CD8-positive, alpha-beta memory T cell (primary cell): ENCODE measurements at regions not wholly inside any gene's neighbourhood (a gene's known extent, or its start where the extent isn't known, plus 50 kb on each side); places are given as distances from the start of the nearest gene placed in this dataset.

ENCODE experiments used
- CTCF ChIA-PET: fragments of 350-600 bp; sonication (Branson Sonifier 250); formaldehyde crosslinking; loops from one replicate; lab custom pipeline; 2021; ENCODE audit warnings: antibody characterized with exemption; lab: Charles Lee
- POLR2A ChIA-PET: fragments of 350-600 bp; sonication (Branson Sonifier 250); formaldehyde crosslinking; loops from one replicate; lab custom pipeline; 2021; ENCODE audit warnings: antibody characterized with exemption; lab: Charles Lee
- DNase-seq, 5 donors: peaks; one replicate each; pipeline versions ENCODE4 v3.0.0 to v3.0.0-alpha.2; 2020 to 2022; ENCODE audit warnings: mixed read lengths in 1 of 5
- H3K27ac ChIP-seq: one replicate; pipeline ENCODE4 v1.7.0; 2013; ENCODE audit warnings: low read depth, mild to moderate bottlenecking, low read length, moderate library complexity
- H3K27me3 ChIP-seq: 2 replicates; pipeline ENCODE4 v1.7.0; 2013; ENCODE audit warnings: low read length, mild to moderate bottlenecking; ENCODE audit not compliant: insufficient read depth, poor library complexity, severe bottlenecking
- H3K36me3 ChIP-seq: 2 replicates; pipeline ENCODE4 v1.7.0; 2013; ENCODE audit warnings: mild to moderate bottlenecking, low read length, moderate library complexity; ENCODE audit not compliant: insufficient read depth
- H3K4me1 ChIP-seq: 2 replicates; pipeline ENCODE4 v1.7.0; 2013; ENCODE audit warnings: mild to moderate bottlenecking, low read length, moderate library complexity; ENCODE audit not compliant: insufficient read depth
- H3K4me3 ChIP-seq: 2 replicates; pipeline ENCODE4 v1.7.0; 2013; ENCODE audit warnings: mild to moderate bottlenecking, low read length
- H3K9me3 ChIP-seq: 2 replicates; pipeline ENCODE4 v1.7.0; 2013; ENCODE audit warnings: mild to moderate bottlenecking, low read length
- H3K27ac Mint-ChIP-seq, 8 donors: one replicate each; pipeline ENCODE4 v1.8.0; 2020 to 2021; ENCODE audit warnings: mixed read lengths in 8 of 8, mild to moderate bottlenecking in 6 of 8, inconsistent platforms in 3 of 8, moderate library complexity in 3 of 8
- H3K27me3 Mint-ChIP-seq, 2 donors: one replicate each; pipeline ENCODE4 v1.8.0; 2020 to 2021; ENCODE audit warnings: mixed read lengths in 2 of 2, mild to moderate bottlenecking in 1 of 2, moderate library complexity in 1 of 2
- H3K36me3 Mint-ChIP-seq, 3 donors: one replicate each; pipeline ENCODE4 v1.8.0; 2020 to 2021; ENCODE audit warnings: mixed read lengths in 3 of 3, inconsistent platforms in 1 of 3, mild to moderate bottlenecking in 1 of 3
- H3K4me1 Mint-ChIP-seq, 3 donors: one replicate each; pipeline ENCODE4 v1.8.0; 2020 to 2021; ENCODE audit warnings: mixed read lengths in 3 of 3, inconsistent platforms in 1 of 3, mild to moderate bottlenecking in 1 of 3
- H3K4me3 Mint-ChIP-seq, 7 donors: one replicate each; pipeline ENCODE4 v1.8.0; 2020 to 2021; ENCODE audit warnings: mixed read lengths in 7 of 7, mild to moderate bottlenecking in 6 of 7, moderate library complexity in 4 of 7, inconsistent platforms in 2 of 7
- H3K9me3 Mint-ChIP-seq, 5 donors: one replicate each; pipeline ENCODE4 v1.8.0; 2020 to 2022; ENCODE audit warnings: mixed read lengths in 5 of 5, mild to moderate bottlenecking in 3 of 5, moderate library complexity in 2 of 5, inconsistent platforms in 1 of 5

DNA sequence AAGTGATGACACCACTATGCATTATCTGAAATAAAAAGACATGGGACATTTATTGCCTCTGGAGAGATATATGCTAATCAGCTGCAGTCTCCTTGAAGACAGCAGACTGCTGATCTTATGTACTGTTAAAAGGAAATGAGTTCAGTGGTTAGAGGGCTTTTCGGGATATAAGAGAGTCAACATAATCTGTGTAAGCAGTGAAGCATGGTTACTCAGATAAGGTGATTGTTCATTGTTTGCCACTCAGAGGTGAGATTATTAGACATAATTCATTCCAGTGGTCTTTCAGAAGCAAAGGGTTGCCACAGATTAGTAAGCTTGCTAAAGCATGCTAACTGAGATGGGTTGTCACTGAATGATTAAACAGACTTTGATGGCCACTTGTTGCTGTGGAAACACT, 1450.7 kb upstream of the ADGRB3 start:
- Histone ChIP-seq H3K4me3 (no peak overlapping the region), H3K9me3 (no peaks in the 10 kb centered on the region), H3K27me3 (no peaks in the 10 kb centered on the region), H3K36me3 (no peaks in the 10 kb centered on the region), H3K27ac (no peak overlapping the region), H3K4me1 (no peaks in the 10 kb centered on the region)
- POLR2A ChIA-PET, result no interaction called here
- DNase-seq, result no peak
- H3K4me1 Mint-ChIP-seq, result no peaks in the 10 kb centered on the region
- H3K27ac Mint-ChIP-seq, result no peak overlapping the region
- no peaks in the 10 kb centered on the region for H3K36me3 Mint-ChIP-seq
- H3K9me3 Mint-ChIP-seq, result peaks cover 0 to 8% (median 0%) of the 10 kb centered on the region in 5 donors
- CTCF ChIA-PET, result no interaction called here
- no peak overlapping the region for H3K4me3 Mint-ChIP-seq
- H3K27me3 Mint-ChIP-seq, result no peaks in the 10 kb centered on the region

DNA sequence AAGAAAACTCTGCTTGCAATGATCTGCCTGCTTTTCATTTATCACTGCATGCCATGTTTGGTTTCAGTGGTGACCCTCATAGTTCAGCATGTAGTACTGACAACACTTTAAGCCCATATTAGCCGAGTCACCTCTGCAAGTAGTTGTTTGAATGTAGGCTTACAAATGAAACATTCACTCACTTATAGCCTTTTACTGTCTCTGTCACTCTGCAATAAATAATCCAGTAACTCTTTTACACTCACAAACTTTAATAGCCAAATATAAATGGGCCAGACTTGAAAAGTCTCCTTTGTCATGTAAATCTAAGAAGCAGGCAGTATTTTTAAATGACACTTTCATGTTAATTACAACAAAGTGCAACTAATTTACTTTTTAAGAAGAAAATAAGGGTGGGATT, 1460.0 kb upstream of the ADGRB3 start:
- H3K9me3 Mint-ChIP-seq, result peaks cover 0 to 29% (median 2%) of the 10 kb centered on the region in 5 donors
- POLR2A ChIA-PET, result no interaction called here

DNA sequence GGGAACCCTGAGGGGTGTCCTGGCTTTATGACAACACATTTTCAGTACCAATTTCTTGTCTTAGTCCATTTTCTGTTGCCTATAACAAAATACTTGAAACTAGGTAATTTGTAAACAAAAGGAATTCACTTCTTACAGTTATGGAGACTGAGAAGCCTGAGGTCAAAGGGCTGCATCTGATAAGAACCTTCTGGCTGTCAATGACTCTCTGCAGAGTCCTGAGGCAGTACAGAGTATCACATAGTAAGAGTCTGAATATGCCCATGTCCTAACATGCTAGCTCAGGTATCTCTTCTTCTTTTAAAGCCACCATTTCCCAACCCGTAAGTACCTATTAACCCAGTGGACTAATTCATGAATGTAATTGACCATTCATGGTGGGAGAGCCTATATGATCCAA, 1458.6 kb upstream of the EYS start:
- no peaks in the 10 kb centered on the region for H3K9me3 ChIP-seq
- no peak overlapping the region for H3K27ac ChIP-seq
- no peak overlapping the region for H3K27ac Mint-ChIP-seq
- H3K4me3 Mint-ChIP-seq, result no peak overlapping the region
- ChIA-PET POLR2A (no interaction called here), CTCF (no interaction called here)
- no peaks in the 10 kb centered on the region for H3K36me3 Mint-ChIP-seq
- no peak overlapping the region for H3K4me3 ChIP-seq
- no peaks in the 10 kb centered on the region for H3K4me1 Mint-ChIP-seq
- H3K27me3 ChIP-seq, result no peaks in the 10 kb centered on the region
- H3K36me3 ChIP-seq, result no peaks in the 10 kb centered on the region
- no peaks in the 10 kb centered on the region for H3K4me1 ChIP-seq
- no peaks in the 10 kb centered on the region for H3K27me3 Mint-ChIP-seq
- peaks cover 5 to 30% (median 16%) of the 10 kb centered on the region in 5 donors for H3K9me3 Mint-ChIP-seq
- DNase-seq, result no peak

More for the DNA sequence above, 1460.0 kb upstream of the ADGRB3 start:
- no peak overlapping the region for H3K4me3 ChIP-seq
- Mint-ChIP-seq H3K4me1 (no peaks in the 10 kb centered on the region), H3K36me3 (no peaks in the 10 kb centered on the region), H3K27ac (no peak overlapping the region), H3K27me3 (no peaks in the 10 kb centered on the region), H3K4me3 (no peak overlapping the region)
- no peaks in the 10 kb centered on the region for H3K4me1 ChIP-seq
- H3K27ac ChIP-seq, result no peak overlapping the region
- DNase-seq, result no peak
- H3K9me3 ChIP-seq, result no peaks in the 10 kb centered on the region
- H3K36me3 ChIP-seq, result no peaks in the 10 kb centered on the region
- CTCF ChIA-PET, result no interaction called here
- no peaks in the 10 kb centered on the region for H3K27me3 ChIP-seq

DNA sequence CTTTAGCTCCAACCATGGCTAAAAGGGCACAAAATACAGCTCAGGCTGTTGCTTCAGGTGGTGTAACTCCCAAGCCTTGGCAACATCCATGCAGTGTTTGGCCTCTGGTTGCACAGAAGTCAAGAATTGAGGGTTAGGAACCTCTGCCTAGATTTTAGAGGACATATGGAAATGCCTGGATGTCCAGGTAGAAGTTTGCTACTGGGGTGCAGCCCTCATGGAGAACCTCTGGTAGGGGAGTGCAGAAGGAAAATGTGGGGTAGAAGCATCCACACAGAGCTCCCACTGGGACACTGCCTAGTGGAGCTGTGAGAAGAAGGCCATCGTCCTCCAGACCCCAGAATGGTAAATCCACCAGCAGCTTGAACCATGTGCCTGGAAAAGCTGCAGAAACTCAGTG, 1453.8 kb upstream of the EYS start:
- no peaks in the 10 kb centered on the region for H3K36me3 Mint-ChIP-seq
- CTCF ChIA-PET, result no interaction called here

DNA sequence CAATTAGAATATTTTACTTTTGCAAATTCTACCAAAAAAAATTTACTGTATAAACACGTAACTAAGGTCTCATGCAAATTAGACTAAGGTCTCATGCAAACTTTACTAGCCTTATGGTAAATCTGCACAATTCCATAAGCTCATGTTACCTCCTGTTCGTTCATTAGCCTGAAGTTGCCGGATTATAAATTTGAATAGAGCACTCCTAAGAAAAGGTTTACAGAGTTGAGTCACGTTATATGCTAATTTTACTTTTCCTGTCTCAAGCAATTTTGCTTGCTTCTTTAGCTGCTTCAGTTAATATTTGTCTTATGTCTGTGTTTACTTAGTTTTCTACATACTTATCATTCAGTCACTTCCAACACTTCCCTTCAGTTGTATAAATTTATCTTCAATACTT, 1434.0 kb upstream of the EYS start:
- Mint-ChIP-seq H3K36me3 (no peaks in the 10 kb centered on the region), H3K27me3 (no peaks in the 10 kb centered on the region)
- POLR2A ChIA-PET, result no interaction called here

More for the DNA sequence above, 1453.8 kb upstream of the EYS start:
- Histone ChIP-seq H3K27me3 (no peaks in the 10 kb centered on the region), H3K9me3 (no peaks in the 10 kb centered on the region), H3K36me3 (no peaks in the 10 kb centered on the region), H3K27ac (no peak overlapping the region), H3K4me1 (no peaks in the 10 kb centered on the region), H3K4me3 (no peak overlapping the region)
- Mint-ChIP-seq H3K27me3 (no peaks in the 10 kb centered on the region), H3K27ac (no peak overlapping the region), H3K4me1 (no peaks in the 10 kb centered on the region), H3K9me3 (peaks cover 15 to 34% (median 18%) of the 10 kb centered on the region in 5 donors), H3K4me3 (no peak overlapping the region)
- no peak for DNase-seq
- POLR2A ChIA-PET, result no interaction called here

DNA sequence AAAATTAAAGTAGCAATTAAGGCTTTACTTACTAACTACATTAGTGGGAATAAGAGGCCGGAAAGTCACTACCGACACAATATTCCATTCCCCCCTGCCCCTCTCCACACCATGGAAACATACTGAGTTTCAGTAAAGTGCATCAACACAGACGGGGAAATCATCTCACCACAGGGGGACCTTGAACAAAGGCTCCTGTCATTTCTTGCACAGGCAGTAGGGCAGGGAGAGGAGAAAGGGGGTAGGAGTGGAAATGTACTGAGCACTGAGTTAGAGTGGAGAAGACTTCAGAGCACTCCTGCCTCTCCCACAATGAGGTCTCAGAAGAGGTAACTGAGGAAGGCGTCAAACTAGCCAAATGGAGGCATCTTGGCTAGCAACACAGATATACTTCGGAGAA, 1426.9 kb upstream of the EYS start:
- POLR2A ChIA-PET, result no interaction called here
- no peaks in the 10 kb centered on the region for H3K27me3 Mint-ChIP-seq
- no peak for DNase-seq
- H3K27me3 ChIP-seq, result no peaks in the 10 kb centered on the region
- H3K4me3 Mint-ChIP-seq, result no peak overlapping the region
- peaks cover 0 to 11% (median 0%) of the 10 kb centered on the region in 5 donors for H3K9me3 Mint-ChIP-seq
- no peaks in the 10 kb centered on the region for H3K36me3 ChIP-seq
- no peaks in the 10 kb centered on the region for H3K4me1 ChIP-seq
- CTCF ChIA-PET, result no interaction called here
- no peak overlapping the region for H3K27ac ChIP-seq
- H3K4me1 Mint-ChIP-seq, result no peaks in the 10 kb centered on the region
- no peaks in the 10 kb centered on the region for H3K36me3 Mint-ChIP-seq
- no peaks in the 10 kb centered on the region for H3K9me3 ChIP-seq
- H3K4me3 ChIP-seq, result no peak overlapping the region
- no peak overlapping the region for H3K27ac Mint-ChIP-seq

More for the DNA sequence above, 1434.0 kb upstream of the EYS start:
- Mint-ChIP-seq H3K4me3 (no peak overlapping the region), H3K27ac (no peak overlapping the region), H3K9me3 (peaks cover 0 to 21% (median 7%) of the 10 kb centered on the region in 5 donors), H3K4me1 (no peaks in the 10 kb centered on the region)
- H3K4me1 ChIP-seq, result no peaks in the 10 kb centered on the region
- CTCF ChIA-PET, result no interaction called here
- H3K36me3 ChIP-seq, result no peaks in the 10 kb centered on the region
- H3K27ac ChIP-seq, result no peak overlapping the region
- no peaks in the 10 kb centered on the region for H3K27me3 ChIP-seq
- no peaks in the 10 kb centered on the region for H3K9me3 ChIP-seq
- no peak overlapping the region for H3K4me3 ChIP-seq
- DNase-seq, result no peak

DNA sequence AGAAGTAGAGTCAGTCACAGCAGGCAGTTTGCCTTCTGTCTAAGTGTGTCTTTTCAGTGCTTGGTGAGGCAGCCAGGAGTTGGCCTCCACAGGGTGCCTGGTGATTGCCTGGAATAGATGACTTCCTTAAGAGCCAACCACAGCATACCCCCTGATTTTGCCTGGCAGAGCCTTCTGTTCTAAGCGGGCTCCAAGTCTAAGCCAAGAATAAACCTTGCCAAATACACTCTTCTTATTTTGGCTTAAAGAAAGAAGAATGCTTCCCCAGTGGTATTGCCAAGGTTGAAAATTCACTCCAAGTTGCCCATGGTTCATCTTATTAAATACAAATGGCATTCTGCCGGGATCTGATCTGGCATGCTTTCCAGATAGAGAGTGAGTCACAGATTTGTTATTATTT, 1424.8 kb upstream of the EYS start:
- ChIA-PET CTCF (no interaction called here), POLR2A (no interaction called here)
- Mint-ChIP-seq H3K9me3 (peaks cover 0 to 11% (median 0%) of the 10 kb centered on the region in 5 donors), H3K36me3 (no peaks in the 10 kb centered on the region), H3K27ac (no peak overlapping the region), H3K27me3 (no peaks in the 10 kb centered on the region), H3K4me1 (no peaks in the 10 kb centered on the region), H3K4me3 (no peak overlapping the region)
- Histone ChIP-seq H3K4me1 (no peaks in the 10 kb centered on the region), H3K27me3 (no peaks in the 10 kb centered on the region), H3K9me3 (no peaks in the 10 kb centered on the region), H3K4me3 (no peak overlapping the region), H3K36me3 (no peaks in the 10 kb centered on the region), H3K27ac (no peak overlapping the region)
- no peak for DNase-seq

DNA sequence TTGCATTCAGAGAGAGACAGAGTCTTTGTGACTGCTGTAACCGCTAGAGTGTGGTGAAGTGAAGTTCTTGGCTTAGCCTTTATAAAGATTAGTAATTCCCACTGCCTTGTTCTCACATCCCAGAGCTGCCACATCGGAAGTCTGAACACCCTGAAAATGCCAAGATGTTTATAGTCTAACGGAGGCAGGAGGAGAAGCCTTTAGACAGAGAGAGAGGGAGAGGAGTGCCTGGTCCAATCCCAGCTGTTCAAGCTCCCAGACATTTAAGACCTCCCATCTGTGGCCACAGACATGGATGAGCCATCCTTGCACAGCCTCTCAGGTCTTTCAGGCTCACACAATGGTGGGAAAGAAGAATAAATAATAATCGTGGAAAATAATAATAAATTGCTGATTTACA, 1422.8 kb upstream of the EYS start:
- Histone ChIP-seq H3K27ac (no peak overlapping the region), H3K9me3 (no peaks in the 10 kb centered on the region), H3K4me3 (no peak overlapping the region), H3K36me3 (no peaks in the 10 kb centered on the region), H3K27me3 (no peaks in the 10 kb centered on the region), H3K4me1 (no peaks in the 10 kb centered on the region)
- H3K4me3 Mint-ChIP-seq, result no peak overlapping the region
- H3K9me3 Mint-ChIP-seq, result peaks cover 0 to 20% (median 0%) of the 10 kb centered on the region in 5 donors
- DNase-seq, result no peak
- ChIA-PET POLR2A (no interaction called here), CTCF (no interaction called here)
- H3K4me1 Mint-ChIP-seq, result no peaks in the 10 kb centered on the region
- no peaks in the 10 kb centered on the region for H3K27me3 Mint-ChIP-seq
- H3K36me3 Mint-ChIP-seq, result no peaks in the 10 kb centered on the region
- H3K27ac Mint-ChIP-seq, result no peak overlapping the region

DNA sequence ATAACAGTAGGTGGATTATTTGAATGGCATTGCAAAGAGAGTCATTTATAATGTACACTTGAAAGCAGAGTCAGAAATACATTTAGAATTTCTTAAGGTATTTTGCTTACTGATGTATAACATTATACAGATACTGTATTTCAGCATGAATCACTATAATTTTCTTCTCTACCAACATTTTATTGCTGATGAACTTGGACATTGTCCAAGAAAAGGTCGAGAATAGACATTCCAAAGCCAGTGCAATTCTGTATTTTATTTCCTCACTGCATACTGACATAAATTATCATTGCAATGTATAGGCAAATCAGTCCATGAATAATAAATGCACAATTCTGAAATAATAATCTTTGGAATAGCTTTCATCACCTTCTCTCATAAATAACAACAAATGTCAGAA, 1420.0 kb upstream of the EYS start:
- Histone ChIP-seq H3K36me3 (no peaks in the 10 kb centered on the region), H3K9me3 (no peaks in the 10 kb centered on the region), H3K27ac (no peak overlapping the region), H3K4me1 (no peaks in the 10 kb centered on the region), H3K4me3 (no peak overlapping the region), H3K27me3 (no peaks in the 10 kb centered on the region)
- Mint-ChIP-seq H3K27ac (no peak overlapping the region), H3K9me3 (peaks cover 0 to 13% (median 0%) of the 10 kb centered on the region in 5 donors), H3K4me1 (no peaks in the 10 kb centered on the region), H3K36me3 (no peaks in the 10 kb centered on the region), H3K27me3 (no peaks in the 10 kb centered on the region), H3K4me3 (no peak overlapping the region)
- ChIA-PET CTCF (no interaction called here), POLR2A (no interaction called here)
- no peak for DNase-seq
